Caco-2 (cell line): ENCODE measurements at regions not wholly inside any gene's neighbourhood (a gene's known extent, or its start where the extent isn't known, plus 50 kb on each side); places are given as distances from the start of the nearest gene placed in this dataset.

Experiments
- BruUV-seq: library from RNA; stranded (reverse); fragments of 400-500 nt; replicated peaks from 2 replicates; lab custom pipeline; 2021; lab: Mats Ljungman, UMichigan
- CTCF ChIA-PET: fragments of 300-600 bp; sonication (Branson Sonifier 250); formaldehyde crosslinking; loops from one replicate; lab custom pipeline; 2022; ENCODE audit warnings: antibody characterized with exemption; lab: Charles Lee
- POLR2A ChIA-PET: fragments of 300-600 bp; sonication (Branson Sonifier 250); formaldehyde crosslinking; loops from one replicate; lab custom pipeline; 2022; ENCODE audit warnings: antibody characterized with exemption; lab: Charles Lee
- DNase-seq, 2 experiments: peaks; one replicate each; pipeline versions ENCODE4 v3.0.0 to v3.0.0-alpha.2; 2020 to 2022
- H3K27me3 ChIP-seq: replicated peaks from 2 replicates; pipeline ENCODE4 v1.6.0; 2011; ENCODE audit warnings: low read length; ENCODE audit not compliant: control insufficient read depth, insufficient read depth
- H3K36me3 ChIP-seq: 2 replicates; pipeline ENCODE4 v1.5.1; 2011; ENCODE audit warnings: low read length; ENCODE audit not compliant: control insufficient read depth, insufficient read depth
- H3K4me1 ChIP-seq: fragments of 250-450 bp; sonication (Bioruptor Pico); 2 replicates; pipeline ENCODE4 v1.5.1; 2020; ENCODE audit warnings: mild to moderate bottlenecking
- H3K4me3 ChIP-seq: 2 replicates; pipeline ENCODE4 v1.5.1; 2011; ENCODE audit warnings: low read depth, mild to moderate bottlenecking, control low read depth, low read length
- H3K9me3 ChIP-seq: fragments of 250-450 bp; sonication (Bioruptor Pico); 2 replicates; pipeline ENCODE4 v1.5.1; 2020; ENCODE audit warnings: mild to moderate bottlenecking, moderate library complexity
- H3K27ac Mint-ChIP-seq: one replicate; pipeline ENCODE4 v1.8.0; 2022; ENCODE audit warnings: mixed read lengths; ENCODE audit not compliant: unreplicated experiment
- H3K27me3 Mint-ChIP-seq: one replicate; pipeline ENCODE4 v1.8.0; 2022; ENCODE audit warnings: mixed read lengths; ENCODE audit not compliant: insufficient read depth, unreplicated experiment
- H3K36me3 Mint-ChIP-seq: one replicate; pipeline ENCODE4 v1.8.0; 2022; ENCODE audit warnings: mild to moderate bottlenecking, mixed read lengths; ENCODE audit not compliant: insufficient read depth, unreplicated experiment
- H3K4me1 Mint-ChIP-seq: one replicate; pipeline ENCODE4 v1.8.0; 2022; ENCODE audit warnings: low read depth, mixed read lengths; ENCODE audit not compliant: unreplicated experiment
- H3K4me3 Mint-ChIP-seq: one replicate; pipeline ENCODE4 v1.8.0; 2022; ENCODE audit warnings: mild to moderate bottlenecking, moderate library complexity, mixed read lengths; ENCODE audit not compliant: unreplicated experiment
- H3K9me3 Mint-ChIP-seq: one replicate; pipeline ENCODE4 v1.8.0; 2022; ENCODE audit warnings: mixed read lengths; ENCODE audit not compliant: unreplicated experiment
- intact Hi-C: fragments of 100-400 bp; cut with micrococcal nuclease; formaldehyde crosslinking; loops from one replicate; pipeline ENCODE4 v1.10.0; 2022; ENCODE audit not compliant: unreplicated experiment
- TF ChIP-seq, protein P1 (sequence below), 2 experiments: fragments of 200-600 bp in 1 of 2; IDR thresholded peaks; 1 replicate in 1 of 2; 2 replicates in 1 of 2; pipeline versions ENCODE4 v1.5.1 to v1.8.0; 2011 to 2022; ENCODE audit warnings: antibody characterized with exemption in 1 of 2, control low read depth in 1 of 2, inconsistent platforms in 1 of 2, low read depth in 1 of 2, low read length in 1 of 2, mild to moderate bottlenecking in 1 of 2, moderate library complexity in 1 of 2; ENCODE audit not compliant: insufficient read depth in 1 of 2, severe bottlenecking in 1 of 2, unreplicated experiment in 1 of 2

DNA sequence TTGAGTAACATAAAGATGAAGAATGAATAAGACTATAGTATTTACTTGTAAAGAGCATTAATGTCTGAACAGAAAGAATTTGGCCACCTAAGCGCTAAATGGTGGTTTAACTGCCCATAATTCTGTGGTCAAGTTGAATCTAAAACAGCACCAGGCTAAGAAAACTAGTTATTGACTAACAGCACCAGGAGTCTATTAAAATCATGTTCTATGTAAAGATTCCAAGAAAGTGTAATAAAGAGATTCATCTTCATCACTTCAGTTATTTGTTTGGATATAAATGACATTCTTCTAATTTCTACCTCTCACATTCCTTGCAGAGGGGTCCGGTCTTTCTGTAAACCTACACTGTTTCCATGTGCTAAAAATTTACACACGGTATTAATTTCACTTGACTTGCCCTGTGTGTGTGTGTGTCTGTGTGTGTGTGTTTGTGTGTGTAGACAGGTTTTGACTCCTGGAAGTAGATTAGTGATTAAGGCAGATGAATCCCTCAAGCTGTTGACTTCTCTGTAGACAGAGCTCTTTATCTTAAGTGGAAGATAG lies 84.4 kb downstream of the KLF6 start:
- no peaks in the 10 kb centered on the region for H3K27me3 Mint-ChIP-seq
- intact Hi-C loops: no loop called here
- CTCF ChIA-PET: interaction anchor here (0.7 kb wide), 1 partner anchor 10 kb away, joined by 3 read pairs; no protein-coding TSS in a partner anchor

DNA sequence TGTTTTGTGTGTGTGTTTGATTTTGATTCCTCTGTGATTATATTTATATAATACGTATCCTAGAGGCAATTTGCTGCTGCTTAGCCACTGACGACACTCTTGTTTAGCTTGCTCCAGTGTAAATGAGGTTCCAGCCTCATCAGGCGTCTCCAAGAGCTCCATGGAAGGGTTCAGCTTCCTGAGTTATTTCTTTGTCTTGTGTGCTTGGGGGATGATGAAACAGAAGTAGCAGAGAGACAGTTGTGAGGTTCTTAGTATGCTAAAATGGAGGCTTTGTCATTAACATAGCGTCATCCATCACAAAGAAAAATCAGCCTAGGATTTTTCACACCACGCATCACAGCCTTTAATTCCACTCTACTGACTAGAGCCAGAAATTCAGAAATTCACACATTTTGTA lies 85.1 kb downstream of the KLF6 start:
- H3K36me3 ChIP-seq: no peaks in the 10 kb centered on the region
- POLR2A ChIA-PET: no interaction called here
- H3K9me3 ChIP-seq: no peaks in the 10 kb centered on the region
- H3K4me1 Mint-ChIP-seq: peaks cover 24% of the 10 kb centered on the region
- BruUV-seq: no TSS peak
- no peak for DNase-seq
- H3K9me3 Mint-ChIP-seq: no peaks in the 10 kb centered on the region
- intact Hi-C loops: no loop called here
- no peak overlapping the region for H3K4me3 Mint-ChIP-seq
- peaks cover 23% of the 10 kb centered on the region for H3K4me1 ChIP-seq
- TF ChIP-seq, protein P1, sequence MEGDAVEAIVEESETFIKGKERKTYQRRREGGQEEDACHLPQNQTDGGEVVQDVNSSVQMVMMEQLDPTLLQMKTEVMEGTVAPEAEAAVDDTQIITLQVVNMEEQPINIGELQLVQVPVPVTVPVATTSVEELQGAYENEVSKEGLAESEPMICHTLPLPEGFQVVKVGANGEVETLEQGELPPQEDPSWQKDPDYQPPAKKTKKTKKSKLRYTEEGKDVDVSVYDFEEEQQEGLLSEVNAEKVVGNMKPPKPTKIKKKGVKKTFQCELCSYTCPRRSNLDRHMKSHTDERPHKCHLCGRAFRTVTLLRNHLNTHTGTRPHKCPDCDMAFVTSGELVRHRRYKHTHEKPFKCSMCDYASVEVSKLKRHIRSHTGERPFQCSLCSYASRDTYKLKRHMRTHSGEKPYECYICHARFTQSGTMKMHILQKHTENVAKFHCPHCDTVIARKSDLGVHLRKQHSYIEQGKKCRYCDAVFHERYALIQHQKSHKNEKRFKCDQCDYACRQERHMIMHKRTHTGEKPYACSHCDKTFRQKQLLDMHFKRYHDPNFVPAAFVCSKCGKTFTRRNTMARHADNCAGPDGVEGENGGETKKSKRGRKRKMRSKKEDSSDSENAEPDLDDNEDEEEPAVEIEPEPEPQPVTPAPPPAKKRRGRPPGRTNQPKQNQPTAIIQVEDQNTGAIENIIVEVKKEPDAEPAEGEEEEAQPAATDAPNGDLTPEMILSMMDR (IDR thresholded peaks at IDR 0.05; ENCODE audit: insufficient read depth in 1 of 2, low read depth in 1 of 2, low read length in 1 of 2, severe bottlenecking in 1 of 2, unreplicated experiment in 1 of 2): no peak
- H3K27ac Mint-ChIP-seq: no peak overlapping the region
- H3K4me3 ChIP-seq: no peak overlapping the region
- H3K27me3 ChIP-seq: no peaks in the 10 kb centered on the region
- H3K36me3 Mint-ChIP-seq: no peaks in the 10 kb centered on the region
- CTCF ChIA-PET: no interaction called here
- H3K27me3 Mint-ChIP-seq: no peaks in the 10 kb centered on the region

More for the DNA sequence above, 84.4 kb downstream of the KLF6 start:
- no TSS peak for BruUV-seq
- peaks cover 23% of the 10 kb centered on the region for H3K4me1 ChIP-seq
- H3K9me3 ChIP-seq: no peaks in the 10 kb centered on the region
- H3K9me3 Mint-ChIP-seq: no peaks in the 10 kb centered on the region
- H3K36me3 Mint-ChIP-seq: no peaks in the 10 kb centered on the region
- TF ChIP-seq, protein P1 (IDR thresholded peaks at IDR 0.05; ENCODE audit: insufficient read depth in 1 of 2, low read depth in 1 of 2, low read length in 1 of 2, severe bottlenecking in 1 of 2, unreplicated experiment in 1 of 2): no peak
- H3K4me3 Mint-ChIP-seq: no peak overlapping the region
- peaks cover 24% of the 10 kb centered on the region for H3K4me1 Mint-ChIP-seq
- no peaks in the 10 kb centered on the region for H3K27me3 ChIP-seq
- DNase-seq: no peak
- no peak overlapping the region for H3K4me3 ChIP-seq
- POLR2A ChIA-PET: interaction anchor here (0.6 kb wide), 1 partner anchor 83 kb away, joined by 3 read pairs; no protein-coding TSS in a partner anchor
- no peak overlapping the region for H3K27ac Mint-ChIP-seq
- no peaks in the 10 kb centered on the region for H3K36me3 ChIP-seq

DNA sequence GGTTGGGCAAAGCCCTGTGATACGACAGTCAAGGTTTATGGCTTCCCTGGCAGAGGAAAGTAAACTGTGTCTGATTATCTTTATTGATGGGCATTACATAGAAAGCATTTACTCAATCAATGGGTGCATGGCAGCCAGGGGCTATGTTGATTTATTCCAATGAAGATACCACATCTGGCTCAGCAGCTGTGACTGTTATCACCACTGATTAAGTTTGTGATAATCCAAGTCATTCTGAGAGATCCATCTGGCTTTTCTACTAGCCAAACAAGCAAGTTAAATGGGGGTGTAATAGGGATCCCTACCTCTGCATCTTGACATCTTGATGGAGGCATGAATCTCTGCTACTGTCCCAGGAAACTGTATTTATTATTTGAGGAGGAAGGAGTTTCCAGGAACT lies 86.7 kb downstream of the KLF6 start:
- Histone ChIP-seq H3K4me3 (no peak overlapping the region), H3K36me3 (no peaks in the 10 kb centered on the region), H3K4me1 (peaks cover 25% of the 10 kb centered on the region), H3K27me3 (no peaks in the 10 kb centered on the region), H3K9me3 (no peaks in the 10 kb centered on the region)
- no peaks in the 10 kb centered on the region for H3K36me3 Mint-ChIP-seq
- intact Hi-C loops: no loop called here
- ChIA-PET CTCF (no interaction called here), POLR2A (no interaction called here)
- no peaks in the 10 kb centered on the region for H3K27me3 Mint-ChIP-seq
- H3K4me3 Mint-ChIP-seq: no peak overlapping the region
- no peak overlapping the region for H3K27ac Mint-ChIP-seq
- no TSS peak for BruUV-seq
- peaks cover 20% of the 10 kb centered on the region for H3K4me1 Mint-ChIP-seq
- no peak for DNase-seq
- no peaks in the 10 kb centered on the region for H3K9me3 Mint-ChIP-seq
- TF ChIP-seq, protein P1 (IDR thresholded peaks at IDR 0.05; ENCODE audit: insufficient read depth in 1 of 2, low read depth in 1 of 2, low read length in 1 of 2, severe bottlenecking in 1 of 2, unreplicated experiment in 1 of 2): no peak
